AG09309 (cell line): ENCODE measurements at regions not wholly inside any gene's neighbourhood (a gene's known extent, or its start where the extent isn't known, plus 50 kb on each side); places are given as distances from the start of the nearest gene placed in this dataset.
A peak's percentile ranks its signal among the peaks of the same experiment; 100 is the strongest.

Experiments
- DNase-seq: peaks from one replicate; pipeline ENCODE4 v3.0.0-alpha.2; 2010; ENCODE audit warnings: low read depth
- H3K4me3 ChIP-seq: 2 replicates; pipeline ENCODE4 v1.5.1; 2011; ENCODE audit warnings: mild to moderate bottlenecking, low read depth, low read length, moderate library complexity; ENCODE audit not compliant: control insufficient read depth
- CTCF ChIP-seq: IDR thresholded peaks from 2 replicates; pipeline ENCODE4 v1.5.1; 2011; ENCODE audit warnings: mild to moderate bottlenecking, low read depth, low read length, inconsistent platforms; ENCODE audit not compliant: insufficient read depth, control insufficient read depth; ENCODE audit errors: missing control alignments

GRCh38 chr5:50945139-50945538 is 278.7 kb downstream of the PARP8 start:
- H3K4me3 ChIP-seq = no peak overlapping the region
- no peak for DNase-seq
- no peak for TF ChIP-seq CTCF

- H3K4me3 ChIP-seq = no peak overlapping the region
- no peak for TF ChIP-seq CTCF
- no peak for DNase-seq
Observed at GRCh38 chr5:50947906-50948683, 281.7 kb downstream of the PARP8 start.

GRCh38 chr5:50953290-50953689 is 286.9 kb downstream of the PARP8 start:
- no peak for DNase-seq
- no peak for TF ChIP-seq CTCF
- no peak overlapping the region for H3K4me3 ChIP-seq

- DNase-seq = no peak
- no peak overlapping the region for H3K4me3 ChIP-seq
- peak; percentile 60 for TF ChIP-seq CTCF
Observed at GRCh38 chr5:50958852-50959457, 292.5 kb downstream of the PARP8 start.

- H3K4me3 ChIP-seq = peak overlapping the region; percentile 33
- no peak for DNase-seq
- peak; percentile 98 for TF ChIP-seq CTCF
Observed at GRCh38 chr5:50962934-50963872, 296.8 kb downstream of the PARP8 start.

GRCh38 chr5:50963971-50964745 is 297.7 kb downstream of the PARP8 start:
- no peak overlapping the region for H3K4me3 ChIP-seq
- DNase-seq = no peak
- no peak for TF ChIP-seq CTCF
